Ovary (tissue), 7 donors: ENCODE measurements at regions not wholly inside any gene's neighbourhood (a gene's known extent, or its start where the extent isn't known, plus 50 kb on each side); places are given as distances from the start of the nearest gene placed in this dataset.

Experiments
- DNase-seq, 5 donors: peaks; one replicate each; pipeline ENCODE4 v3.0.0-alpha.2; 2019 to 2020
- H3K27ac ChIP-seq, 2 donors: fragments of 200-600 bp; one replicate each; pipeline versions ENCODE4 v1.5.1 to v1.8.0; 2019 to 2022
- H3K27me3 ChIP-seq: fragments of 200-600 bp; one replicate; pipeline ENCODE4 v1.8.0; 2022
- H3K36me3 ChIP-seq: fragments of 200-600 bp; sonication (generic); one replicate; pipeline ENCODE4 v1.5.1; 2019
- H3K4me1 ChIP-seq: one replicate; pipeline ENCODE4 v1.8.1; 2013; ENCODE audit warnings: mild to moderate bottlenecking, moderate library complexity; ENCODE audit not compliant: insufficient read depth
- H3K4me3 ChIP-seq: fragments of 200-600 bp; sonication (generic); one replicate; pipeline ENCODE4 v1.5.1; 2017
- H3K9me3 ChIP-seq, 2 donors: fragments of 200-600 bp in 1 of 2; sonication (generic) in 1 of 2; one replicate each; pipeline versions ENCODE4 v1.5.1 to v1.8.1; 2013 to 2019; ENCODE audit warnings: mild to moderate bottlenecking in 1 of 2, moderate library complexity in 1 of 2
- EP300 ChIP-seq: sonication (generic); formaldehyde crosslinking; IDR thresholded peaks from one replicate; pipeline ENCODE4 v1.6.1; 2017; ENCODE audit warnings: antibody characterized with exemption
- POLR2A ChIP-seq: fragments of 450-650 bp; IDR thresholded peaks from one replicate; pipeline ENCODE4 v1.6.1; 2017; ENCODE audit warnings: antibody characterized with exemption, mild to moderate bottlenecking, moderate library complexity
- WGBS, 3 donors: extraction: QIAGEN DNeasy Blood & Tissue Kit in 1 of 3; methylation state at CpG; one replicate each; pipeline versions ENCODE4 v1.1.5 to v1.1.7; 2013 to 2017; 5-methylcytosine and 5-hydroxymethylcytosine counted together
- intact Hi-C, 4 donors: fragments of 100-400 bp; cut with DNase I; formaldehyde crosslinking; loops; one replicate each; pipeline versions ENCODE4 v1.11.0 to v1.15.1; 2022 to 2023
- TF ChIP-seq, protein P1 (sequence below), 3 donors: fragments of 450-650 bp in 2 of 3; fragments of 200-600 bp in 1 of 3; IDR thresholded peaks; one replicate each; pipeline versions ENCODE4 v1.5.1 to v1.8.0; 2016 to 2022; ENCODE audit warnings: antibody characterized with exemption in 3 of 3, mild to moderate bottlenecking in 1 of 3
- donor health status: DM: no; HTN: no; CAD: no; lungs with moderate emphysema.
- donor health status: DM: no; HTN: no; CAD: no.
- donor health status: Bipolar disorder and iron deficiency.
- donor health status: DM: no; HTN: no; CAD: no.
- donor health status: DM: yes; HTN: yes; CAD: no.

DNA sequence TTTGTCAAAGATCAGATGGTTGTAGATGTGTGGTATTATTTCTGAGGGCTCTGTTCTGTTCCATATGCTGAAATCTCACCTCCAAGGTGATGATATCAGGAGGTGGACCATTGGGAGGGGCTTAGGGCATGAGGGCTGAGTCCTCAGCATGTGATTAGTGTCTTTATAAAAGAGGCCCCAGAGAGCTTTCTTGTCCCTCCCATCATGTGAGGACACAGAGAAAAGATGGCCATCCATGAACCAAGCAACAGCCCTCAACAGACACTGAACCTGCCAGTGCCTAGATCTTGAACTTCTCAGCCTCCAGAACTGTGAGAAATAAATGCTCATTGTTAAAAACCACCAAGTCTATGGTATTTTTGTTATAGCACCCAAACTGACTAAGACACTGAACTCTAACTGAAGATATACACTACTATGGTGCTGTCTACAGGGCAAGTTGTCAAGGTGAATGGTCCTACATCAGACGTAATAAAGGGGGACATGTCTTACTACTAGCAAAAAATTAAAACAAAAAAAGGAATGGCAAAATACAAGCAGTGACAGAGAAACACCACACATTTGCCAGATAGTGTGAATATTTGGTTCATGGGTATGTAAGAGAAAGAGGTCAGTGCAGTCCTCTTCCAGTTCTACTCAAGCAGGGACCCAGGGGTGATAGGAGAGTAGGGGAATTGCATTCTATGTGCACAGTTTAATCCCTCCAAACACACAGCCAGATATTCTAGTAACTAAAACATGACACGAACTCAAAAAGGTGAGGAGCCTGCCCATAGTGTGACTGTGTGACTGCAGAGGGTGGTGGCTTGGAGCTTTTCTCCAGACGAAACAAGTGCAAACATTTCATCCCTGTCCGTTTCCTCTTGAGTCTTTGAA is 164.4 kb upstream of the MYCN start:
- H3K4me3 ChIP-seq, result no peak overlapping the region
- no peak overlapping the region for H3K27ac ChIP-seq
- no peak for DNase-seq
- intact Hi-C loops, result no loop called here
- no peaks in the 10 kb centered on the region for H3K36me3 ChIP-seq
- H3K4me1 ChIP-seq, result no peaks in the 10 kb centered on the region
- no peaks in the 10 kb centered on the region for H3K9me3 ChIP-seq
- TF ChIP-seq POLR2A (no peak), EP300 (no peak)
- TF ChIP-seq, protein P1, sequence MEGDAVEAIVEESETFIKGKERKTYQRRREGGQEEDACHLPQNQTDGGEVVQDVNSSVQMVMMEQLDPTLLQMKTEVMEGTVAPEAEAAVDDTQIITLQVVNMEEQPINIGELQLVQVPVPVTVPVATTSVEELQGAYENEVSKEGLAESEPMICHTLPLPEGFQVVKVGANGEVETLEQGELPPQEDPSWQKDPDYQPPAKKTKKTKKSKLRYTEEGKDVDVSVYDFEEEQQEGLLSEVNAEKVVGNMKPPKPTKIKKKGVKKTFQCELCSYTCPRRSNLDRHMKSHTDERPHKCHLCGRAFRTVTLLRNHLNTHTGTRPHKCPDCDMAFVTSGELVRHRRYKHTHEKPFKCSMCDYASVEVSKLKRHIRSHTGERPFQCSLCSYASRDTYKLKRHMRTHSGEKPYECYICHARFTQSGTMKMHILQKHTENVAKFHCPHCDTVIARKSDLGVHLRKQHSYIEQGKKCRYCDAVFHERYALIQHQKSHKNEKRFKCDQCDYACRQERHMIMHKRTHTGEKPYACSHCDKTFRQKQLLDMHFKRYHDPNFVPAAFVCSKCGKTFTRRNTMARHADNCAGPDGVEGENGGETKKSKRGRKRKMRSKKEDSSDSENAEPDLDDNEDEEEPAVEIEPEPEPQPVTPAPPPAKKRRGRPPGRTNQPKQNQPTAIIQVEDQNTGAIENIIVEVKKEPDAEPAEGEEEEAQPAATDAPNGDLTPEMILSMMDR (IDR thresholded peaks at IDR 0.05), result no peak
- no peaks in the 10 kb centered on the region for H3K27me3 ChIP-seq
- WGBS, 3 donors, result 73 to 85% (median 79%) methylated on average over 4 of the region's 4 CpGs

DNA sequence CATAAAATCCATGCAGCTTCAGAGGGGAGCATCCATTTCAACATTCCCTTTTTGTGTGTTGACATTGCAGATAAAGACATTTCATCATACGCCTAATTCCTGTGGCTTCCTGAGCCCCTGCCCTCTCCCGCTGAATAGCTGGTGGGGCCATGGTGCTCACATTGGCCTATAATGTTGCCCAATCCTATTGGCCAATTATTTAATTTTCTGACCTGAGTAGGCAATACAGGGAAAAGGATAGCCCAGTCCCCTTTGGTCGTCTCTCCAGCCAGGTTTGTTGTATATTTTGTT is 163.8 kb upstream of the MYCN start:
- Histone ChIP-seq H3K4me3 (no peak overlapping the region), H3K27me3 (no peaks in the 10 kb centered on the region), H3K9me3 (no peaks in the 10 kb centered on the region), H3K27ac (no peak overlapping the region), H3K36me3 (no peaks in the 10 kb centered on the region), H3K4me1 (no peaks in the 10 kb centered on the region)
- intact Hi-C loops, result no loop called here
- 67 to 77% (median 75%) methylated on average over 3 of the region's 3 CpGs for WGBS, 3 donors
- no peak for TF ChIP-seq EP300
- TF ChIP-seq POLR2A, result no peak
- DNase-seq, result no peak

DNA sequence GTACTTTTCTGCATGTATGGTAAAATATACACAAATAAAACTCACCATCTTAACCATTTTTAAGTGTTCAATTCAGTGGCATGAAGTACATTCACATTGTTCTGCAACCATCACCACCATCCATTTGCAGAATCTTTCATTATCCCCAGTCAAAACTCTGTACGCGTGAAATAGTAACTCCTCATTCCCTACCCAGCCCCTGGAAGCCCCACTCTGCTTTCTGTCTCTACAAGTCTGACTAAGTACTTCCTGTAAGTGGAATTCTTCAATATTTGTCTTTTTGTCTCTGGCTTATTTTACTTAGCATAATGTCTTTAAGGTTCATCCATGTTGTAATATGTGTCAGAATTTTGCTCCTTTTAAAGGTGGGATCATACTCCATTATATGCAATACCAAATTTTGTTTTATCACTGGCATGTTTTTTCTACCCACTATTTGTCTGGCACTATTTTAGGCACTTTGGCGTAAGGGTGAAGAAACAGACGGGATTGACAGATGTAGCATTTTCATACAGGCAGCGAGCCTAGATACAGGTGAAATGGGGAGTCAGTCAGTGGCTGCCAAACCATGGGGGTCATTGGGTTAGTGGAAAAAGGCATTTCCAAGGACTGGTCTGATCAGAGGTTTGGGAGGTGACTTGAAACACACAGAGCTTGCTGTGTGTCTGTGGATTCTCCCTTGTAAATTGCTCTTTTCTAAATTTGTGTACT is 163.2 kb upstream of the MYCN start:
- DNase-seq, result no peak
- Histone ChIP-seq H3K9me3 (no peaks in the 10 kb centered on the region), H3K36me3 (no peaks in the 10 kb centered on the region), H3K4me3 (no peak overlapping the region), H3K4me1 (no peaks in the 10 kb centered on the region), H3K27me3 (no peaks in the 10 kb centered on the region), H3K27ac (no peak overlapping the region)
- intact Hi-C loops, result no loop called here
- WGBS, 3 donors, result 91 to 94% (median 93%) methylated on average over 5 of the region's 5 CpGs
- TF ChIP-seq EP300, result no peak
- TF ChIP-seq, protein P1 (IDR thresholded peaks at IDR 0.05), result no peak
- no peak for TF ChIP-seq POLR2A

DNA sequence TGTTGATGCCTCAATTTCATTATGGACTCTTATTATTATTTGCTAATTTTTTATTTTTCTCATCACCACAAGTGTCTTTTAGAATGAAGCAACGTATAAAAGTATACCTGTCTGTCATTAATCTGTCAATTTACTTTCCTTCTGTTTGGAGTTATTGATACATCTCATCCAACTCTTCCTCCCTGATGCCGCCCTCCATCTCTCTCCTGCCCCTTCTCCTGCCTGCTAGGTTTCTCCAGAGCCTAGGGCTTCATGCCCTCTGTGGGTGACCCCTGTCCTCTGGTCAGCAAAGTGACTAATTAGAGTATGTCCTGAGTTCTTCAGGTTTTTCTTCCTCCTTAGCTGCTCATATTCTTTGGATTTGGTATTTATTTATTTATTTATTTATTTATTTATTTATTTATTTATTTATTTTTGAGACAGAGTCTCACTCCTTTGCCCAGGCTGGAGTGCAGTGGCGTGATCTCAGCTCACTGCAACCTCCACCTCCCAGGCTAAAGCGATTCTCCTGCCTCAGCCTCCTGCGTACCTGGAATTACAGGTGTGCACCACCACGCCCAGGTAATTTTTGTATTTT is 162.5 kb upstream of the MYCN start:
- Histone ChIP-seq H3K9me3 (no peaks in the 10 kb centered on the region), H3K27me3 (no peaks in the 10 kb centered on the region), H3K36me3 (no peaks in the 10 kb centered on the region), H3K27ac (no peak overlapping the region), H3K4me1 (no peaks in the 10 kb centered on the region), H3K4me3 (no peak overlapping the region)
- TF ChIP-seq EP300, result no peak
- intact Hi-C loops, result no loop called here
- DNase-seq, result no peak
- WGBS, 3 donors, result 96 to 97% (median 97%) methylated on average over 6 of the region's 6 CpGs

GRCh38 chr2:15778529-15779219 is 161.7 kb upstream of the MYCN start:
- no peak for DNase-seq
- no peaks in the 10 kb centered on the region for H3K36me3 ChIP-seq
- TF ChIP-seq, protein P1 (IDR thresholded peaks at IDR 0.05), result no peak
- TF ChIP-seq POLR2A (no peak), EP300 (no peak)
- WGBS, 3 donors, result 80 to 82% (median 82%) methylated on average over 7 of the region's 7 CpGs
- no peak overlapping the region for H3K27ac ChIP-seq
- intact Hi-C loops, result no loop called here
- H3K4me3 ChIP-seq, result no peak overlapping the region
- no peaks in the 10 kb centered on the region for H3K9me3 ChIP-seq
- no peaks in the 10 kb centered on the region for H3K4me1 ChIP-seq
- H3K27me3 ChIP-seq, result no peaks in the 10 kb centered on the region
